ENCODE measurements at regions not wholly inside any gene's neighbourhood (a gene's known extent, or its start where the extent isn't known, plus 50 kb on each side); places are given as distances from the start of the nearest gene placed in this dataset.
"Not testable (repeated sequence)": the region's sequence is repeated elsewhere in the genome, so short reads cannot be mapped to it uniquely, and the experiment has no call there.

DNA sequence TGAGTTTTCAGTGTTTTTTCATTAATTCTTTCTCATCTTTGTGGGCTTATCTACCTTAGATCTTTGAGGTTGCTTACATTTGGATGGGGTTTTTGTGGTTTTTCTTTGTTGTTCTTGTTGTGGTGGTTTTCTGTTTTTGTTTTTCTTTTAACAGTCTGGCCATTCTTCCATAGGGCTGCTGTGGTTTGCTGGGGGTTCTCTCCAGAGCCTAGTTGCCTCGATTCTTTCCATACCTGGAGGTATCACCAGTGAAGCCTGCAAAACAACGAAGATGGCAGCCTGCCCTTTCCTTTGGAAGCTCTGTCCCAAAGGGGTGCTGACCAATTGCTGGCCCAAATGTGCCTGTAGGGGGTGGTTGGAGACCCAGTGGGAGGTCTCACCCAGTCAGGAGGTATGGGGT, 168.6 kb upstream of the CLNK start:
- H3K9me3 ChIP-seq = peaks cover 5% of the 10 kb centered on the region

DNA sequence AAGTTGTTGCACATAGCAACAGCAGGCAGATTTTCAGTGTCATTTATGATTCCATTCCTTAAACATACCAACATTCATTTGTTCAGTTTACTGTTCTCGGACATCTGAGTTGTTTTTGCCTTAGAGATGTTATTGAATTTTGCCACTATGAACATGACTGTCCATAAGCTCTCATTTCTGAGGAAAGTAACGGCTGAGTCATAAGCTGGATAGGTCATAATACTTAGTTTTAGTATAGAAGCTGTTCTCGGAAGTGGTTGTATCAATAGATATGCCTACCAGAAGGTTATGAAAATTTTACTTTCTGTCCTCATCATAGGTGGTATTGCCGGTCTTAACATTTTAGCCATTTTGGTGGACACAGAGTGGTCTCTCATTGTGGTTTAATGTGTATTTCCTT, 157.1 kb upstream of the CLNK start:
- Histone ChIP-seq H3K27me3 (replicated peaks; ENCODE audit: insufficient read depth) (no peaks in the 10 kb centered on the region), H3K36me3 (no peaks in the 10 kb centered on the region), H3K27ac (no peak overlapping the region), H3K9me3 (no peaks in the 10 kb centered on the region), H3K4me1 (ENCODE audit: control insufficient read depth in 1 of 2, low read depth in 2 of 2) (no peaks in the 10 kb centered on the region), H3K4me3 (no peak overlapping the region)
- DNase-seq (ENCODE audit: low spot score) = no peak
- ATAC-seq (ENCODE audit: insufficient number of reproducible peaks, low FRiP score, low read depth) = no peak
- no peak for TF ChIP-seq CTCF (IDR thresholded peaks at IDR 0.05)

More for the DNA sequence above, 168.6 kb upstream of the CLNK start:
- no peak for DNase-seq (ENCODE audit: low spot score)
- ATAC-seq (ENCODE audit: insufficient number of reproducible peaks, low FRiP score, low read depth) = no peak
- H3K4me3 ChIP-seq = no peak overlapping the region
- no peaks in the 10 kb centered on the region for H3K36me3 ChIP-seq
- H3K4me1 ChIP-seq (ENCODE audit: control insufficient read depth in 1 of 2, low read depth in 2 of 2) = no peaks in the 10 kb centered on the region
- H3K27ac ChIP-seq = no peak overlapping the region
- no peak for TF ChIP-seq CTCF (IDR thresholded peaks at IDR 0.05)
- H3K27me3 ChIP-seq (replicated peaks; ENCODE audit: insufficient read depth) = no peaks in the 10 kb centered on the region

GRCh38 chr4:10837151-10837550, 152.6 kb upstream of the CLNK start:
- Histone ChIP-seq H3K4me1 (ENCODE audit: control insufficient read depth in 1 of 2, low read depth in 2 of 2) (no peaks in the 10 kb centered on the region), H3K27ac (no peak overlapping the region), H3K27me3 (replicated peaks; ENCODE audit: insufficient read depth) (no peaks in the 10 kb centered on the region), H3K36me3 (no peaks in the 10 kb centered on the region), H3K9me3 (no peaks in the 10 kb centered on the region), H3K4me3 (no peak overlapping the region)
- no peak for DNase-seq (ENCODE audit: low spot score)
- no peak for TF ChIP-seq CTCF (IDR thresholded peaks at IDR 0.05)
- no peak for ATAC-seq (ENCODE audit: insufficient number of reproducible peaks, low FRiP score, low read depth)

DNA sequence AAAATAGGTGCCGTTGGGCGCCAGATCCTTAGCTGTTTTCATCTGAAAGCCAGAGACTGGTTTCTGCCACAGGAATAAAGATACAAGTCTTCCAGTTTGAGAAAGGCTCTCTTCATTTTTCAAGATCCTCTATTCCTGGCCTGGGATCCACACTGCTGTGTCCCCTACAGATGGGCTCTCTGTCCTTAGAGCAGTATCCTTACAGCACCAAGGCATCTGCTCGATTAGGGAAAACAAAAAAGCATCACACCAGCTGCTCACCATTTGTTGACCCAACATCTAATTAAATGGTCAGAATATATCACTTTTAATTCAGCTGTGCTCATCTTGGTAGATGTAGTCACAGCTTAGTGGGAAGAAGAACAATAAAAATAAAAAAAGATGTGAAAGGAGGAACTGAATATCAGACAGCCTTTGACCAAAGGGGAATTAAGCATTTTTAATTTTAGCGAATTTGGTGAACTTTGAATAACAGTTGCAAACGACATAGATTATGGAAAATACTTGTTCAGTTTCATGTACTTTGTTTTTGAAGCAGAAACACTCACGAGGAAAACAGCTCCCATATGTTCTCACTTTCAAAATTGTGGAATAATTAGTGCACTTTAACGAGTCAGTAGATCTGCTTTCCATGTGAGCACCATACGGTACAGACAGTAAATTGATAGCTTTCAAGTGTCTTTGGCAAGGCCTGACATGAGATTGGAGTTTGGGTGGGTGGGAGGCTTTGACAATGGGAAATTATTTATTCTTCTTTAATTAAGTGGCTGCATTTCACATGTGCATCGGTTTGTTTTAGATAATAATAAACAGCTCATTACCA, 148.4 kb upstream of the CLNK start:
- no peak for TF ChIP-seq CTCF (IDR thresholded peaks at IDR 0.05)
- ATAC-seq (ENCODE audit: insufficient number of reproducible peaks, low FRiP score, low read depth) (no peak), DNase-seq (ENCODE audit: low spot score) (no peak)
- H3K4me1 ChIP-seq (ENCODE audit: control insufficient read depth in 1 of 2, low read depth in 2 of 2) = no peaks in the 10 kb centered on the region
- H3K27ac ChIP-seq = no peak overlapping the region
- H3K4me3 ChIP-seq = no peak overlapping the region
- no peaks in the 10 kb centered on the region for H3K27me3 ChIP-seq (replicated peaks; ENCODE audit: insufficient read depth)
- H3K9me3 ChIP-seq = no peaks in the 10 kb centered on the region
- H3K36me3 ChIP-seq = no peaks in the 10 kb centered on the region

DNA sequence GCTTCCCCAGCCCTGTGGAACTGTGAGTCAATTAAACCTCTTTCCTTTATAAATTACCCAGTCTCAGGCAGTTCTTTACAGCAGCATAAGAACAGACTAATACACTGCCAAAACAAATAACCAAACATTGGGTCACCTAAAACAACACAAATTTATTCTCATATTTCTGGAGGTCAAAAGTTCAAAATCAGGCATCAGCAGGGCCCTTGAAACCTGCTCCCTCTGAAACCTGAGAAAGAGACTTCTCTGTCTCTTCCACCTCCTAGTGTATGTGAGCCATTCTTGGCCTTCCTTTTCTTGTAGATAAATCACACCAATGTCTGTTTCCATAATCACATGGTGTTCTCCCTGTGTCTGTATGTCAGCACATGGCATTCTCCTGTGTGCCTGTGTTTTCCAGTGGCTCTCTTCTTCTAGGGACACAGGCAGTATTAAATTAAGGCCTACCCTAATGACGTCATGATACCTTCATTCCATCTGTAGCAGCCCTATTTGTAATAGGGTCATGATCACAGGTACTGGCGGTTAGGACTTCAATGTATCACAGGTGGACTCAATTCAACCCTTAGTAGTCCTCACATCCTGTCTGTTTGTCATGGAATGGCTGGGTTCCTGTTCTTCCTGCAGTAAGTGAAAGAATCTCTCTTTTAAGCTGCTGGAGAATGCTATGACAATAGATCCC, 147.3 kb upstream of the CLNK start:
- H3K36me3 ChIP-seq = no peaks in the 10 kb centered on the region
- ATAC-seq (ENCODE audit: insufficient number of reproducible peaks, low FRiP score, low read depth) (no peak), DNase-seq (ENCODE audit: low spot score) (no peak)
- H3K4me1 ChIP-seq (ENCODE audit: control insufficient read depth in 1 of 2, low read depth in 2 of 2) = no peaks in the 10 kb centered on the region
- H3K4me3 ChIP-seq = no peak overlapping the region
- H3K27ac ChIP-seq = no peak overlapping the region
- H3K9me3 ChIP-seq = no peaks in the 10 kb centered on the region
- no peak for TF ChIP-seq CTCF (IDR thresholded peaks at IDR 0.05)
- no peaks in the 10 kb centered on the region for H3K27me3 ChIP-seq (replicated peaks; ENCODE audit: insufficient read depth)

DNA sequence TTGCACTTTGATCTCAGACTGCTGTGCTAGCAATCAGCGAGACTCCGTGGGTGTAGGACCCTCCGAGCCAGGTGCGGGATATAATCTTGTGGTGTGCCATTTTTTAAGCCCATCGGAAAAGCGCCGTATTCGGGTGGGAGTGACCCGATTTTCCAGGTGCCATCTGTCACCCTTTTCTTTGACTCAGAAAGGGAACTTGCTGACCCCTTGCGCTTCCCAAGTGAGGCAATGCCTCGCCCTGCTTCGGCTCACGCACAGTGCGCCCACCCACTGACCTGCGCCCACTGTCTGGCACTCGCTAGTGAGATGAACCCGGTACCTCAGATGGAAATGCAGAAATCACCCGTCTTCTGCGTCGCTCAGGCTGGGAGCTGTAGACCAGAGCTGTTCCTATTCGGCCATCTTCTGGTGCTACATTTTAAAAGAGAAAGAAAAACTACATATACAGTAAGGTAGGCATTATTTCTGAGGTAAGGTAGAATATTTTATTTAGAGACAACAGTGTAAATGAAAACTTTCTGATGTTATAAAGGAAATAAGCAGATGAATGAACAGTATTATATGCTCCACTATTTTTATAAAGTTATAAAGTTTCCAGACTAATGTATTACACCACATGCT, 144.5 kb upstream of the CLNK start:
- not testable (repeated sequence) for DNase-seq (ENCODE audit: low spot score); ATAC-seq (ENCODE audit: insufficient number of reproducible peaks, low FRiP score, low read depth); H3K4me1 ChIP-seq (ENCODE audit: control insufficient read depth in 1 of 2, low read depth in 2 of 2); H3K36me3 ChIP-seq; H3K27me3 ChIP-seq (replicated peaks; ENCODE audit: insufficient read depth); H3K9me3 ChIP-seq; H3K27ac ChIP-seq; H3K4me3 ChIP-seq
